ENCODE measurements at regions not wholly inside any gene's neighbourhood (a gene's known extent, or its start where the extent isn't known, plus 50 kb on each side); places are given as distances from the start of the nearest gene placed in this dataset.

DNA sequence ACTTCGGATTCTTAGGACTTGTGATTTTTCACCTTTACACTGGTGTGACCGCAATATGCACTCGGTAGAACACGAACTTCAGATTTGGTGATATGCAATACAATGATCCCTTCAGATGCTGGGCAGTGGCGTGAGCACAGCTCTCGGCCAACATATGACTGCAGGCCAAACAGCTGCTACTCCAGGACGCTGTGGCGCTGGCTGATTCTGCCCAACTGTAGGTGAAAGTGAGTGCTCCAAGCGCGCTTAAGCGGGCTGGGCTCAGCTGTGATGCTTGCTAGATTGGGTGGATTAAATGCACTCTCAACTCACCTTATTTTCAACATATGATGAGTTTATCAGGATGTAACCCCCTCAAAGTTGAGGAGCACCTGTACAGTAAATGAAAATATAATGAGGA is 137.6 kb upstream of the RET start:
- H3K27ac ChIP-seq: no peak overlapping the region
- TF ChIP-seq, protein P1, sequence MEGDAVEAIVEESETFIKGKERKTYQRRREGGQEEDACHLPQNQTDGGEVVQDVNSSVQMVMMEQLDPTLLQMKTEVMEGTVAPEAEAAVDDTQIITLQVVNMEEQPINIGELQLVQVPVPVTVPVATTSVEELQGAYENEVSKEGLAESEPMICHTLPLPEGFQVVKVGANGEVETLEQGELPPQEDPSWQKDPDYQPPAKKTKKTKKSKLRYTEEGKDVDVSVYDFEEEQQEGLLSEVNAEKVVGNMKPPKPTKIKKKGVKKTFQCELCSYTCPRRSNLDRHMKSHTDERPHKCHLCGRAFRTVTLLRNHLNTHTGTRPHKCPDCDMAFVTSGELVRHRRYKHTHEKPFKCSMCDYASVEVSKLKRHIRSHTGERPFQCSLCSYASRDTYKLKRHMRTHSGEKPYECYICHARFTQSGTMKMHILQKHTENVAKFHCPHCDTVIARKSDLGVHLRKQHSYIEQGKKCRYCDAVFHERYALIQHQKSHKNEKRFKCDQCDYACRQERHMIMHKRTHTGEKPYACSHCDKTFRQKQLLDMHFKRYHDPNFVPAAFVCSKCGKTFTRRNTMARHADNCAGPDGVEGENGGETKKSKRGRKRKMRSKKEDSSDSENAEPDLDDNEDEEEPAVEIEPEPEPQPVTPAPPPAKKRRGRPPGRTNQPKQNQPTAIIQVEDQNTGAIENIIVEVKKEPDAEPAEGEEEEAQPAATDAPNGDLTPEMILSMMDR (conservative IDR thresholded peaks at IDR 0.05): no peak

DNA sequence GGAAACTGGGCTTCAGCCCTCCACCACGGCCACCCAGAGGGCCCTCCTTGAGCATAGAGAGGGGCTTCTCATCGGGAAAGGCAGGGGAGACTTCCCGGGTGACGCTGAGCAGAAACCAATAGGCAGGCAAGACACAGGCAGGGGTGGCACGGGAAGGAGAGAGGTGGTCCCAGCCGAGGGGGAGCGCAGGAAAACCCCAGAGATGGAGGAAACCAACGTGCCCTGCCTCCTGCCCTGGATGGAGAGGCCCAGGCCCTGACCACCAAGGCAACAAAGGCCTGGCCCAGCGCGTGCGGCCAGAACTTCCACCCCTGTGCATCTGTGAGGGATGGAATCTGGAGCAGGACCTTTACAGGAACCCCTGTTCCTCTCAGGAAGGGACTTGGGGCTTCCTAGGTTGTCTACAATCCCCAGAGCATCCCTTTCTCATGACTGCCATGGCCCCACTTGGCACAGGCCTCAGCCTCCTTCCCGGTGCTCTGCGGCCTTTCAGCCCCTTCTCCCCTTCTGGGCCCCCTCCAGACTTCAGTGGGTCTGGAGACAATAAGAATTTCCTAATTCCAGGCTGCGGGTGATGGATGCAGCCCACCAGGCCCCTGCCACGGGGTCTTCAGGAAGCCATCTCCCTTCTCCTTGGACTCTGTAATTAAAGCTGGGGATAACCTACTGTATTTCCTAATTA is 137.0 kb upstream of the RET start:
- TF ChIP-seq, protein P1 (conservative IDR thresholded peaks at IDR 0.05): no peak
- no peak overlapping the region for H3K27ac ChIP-seq

DNA sequence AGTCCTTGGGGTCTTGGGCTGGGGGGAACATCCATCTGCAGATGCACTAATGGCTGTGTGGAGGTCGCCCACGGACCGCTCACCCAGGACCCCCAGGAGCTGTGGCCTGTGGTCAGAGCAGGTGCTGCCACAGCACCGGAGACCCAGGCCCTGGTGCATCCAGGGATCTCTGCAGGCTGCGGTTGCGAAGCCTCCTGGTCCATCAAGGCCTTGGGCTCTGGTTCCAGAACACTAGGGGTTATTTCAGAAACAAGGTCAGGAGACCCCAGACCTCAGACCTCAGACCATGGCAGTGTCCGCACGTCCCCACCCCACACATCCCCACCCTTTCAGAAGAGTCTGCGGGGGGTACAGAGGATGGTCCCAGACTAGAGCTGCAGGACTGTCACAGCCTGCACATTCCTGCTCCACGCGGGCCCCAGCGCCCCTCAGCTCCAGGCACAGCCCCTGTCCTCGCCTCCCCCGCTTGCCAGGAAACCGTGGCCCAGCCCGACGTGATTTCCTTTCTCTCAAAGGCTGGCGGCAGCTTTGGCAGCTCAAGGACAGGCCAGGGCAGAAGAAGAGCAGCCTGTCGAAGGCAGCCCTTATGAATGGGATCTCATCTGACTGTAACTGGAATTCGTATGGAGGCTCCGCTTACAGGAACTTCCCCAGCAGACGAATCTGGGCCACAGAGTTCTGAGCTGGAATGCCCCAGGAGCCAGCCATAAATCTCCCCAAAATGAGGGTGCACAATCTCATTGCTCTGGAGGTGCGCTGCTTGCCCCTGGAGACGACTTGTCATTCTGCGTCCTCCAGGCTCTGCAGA is 136.2 kb upstream of the RET start:
- TF ChIP-seq, protein P1 (conservative IDR thresholded peaks at IDR 0.05): no peak
- 0 out of 2 replicates have a peak overlapping the region, but pooled peaks have one; percentile 7 for H3K27ac ChIP-seq

DNA sequence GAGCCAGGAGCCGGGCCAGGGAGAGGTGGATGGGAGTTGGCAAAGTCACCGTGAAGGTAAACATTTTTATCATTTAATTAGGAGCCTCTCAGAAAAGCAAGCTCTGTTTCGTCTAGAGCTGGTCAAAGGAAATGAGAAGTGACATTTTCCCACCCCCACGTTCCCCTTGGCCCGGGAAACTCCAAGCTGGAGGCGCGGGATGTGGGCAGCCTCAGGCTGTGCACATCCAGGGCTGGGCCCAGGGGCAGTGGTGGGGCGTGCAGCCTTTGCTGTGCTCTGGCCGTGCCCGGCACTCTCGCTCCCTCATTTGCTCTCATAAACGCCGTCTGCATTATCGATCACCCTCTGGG is 135.6 kb upstream of the RET start:
- H3K27ac ChIP-seq: 0 out of 2 replicates have a peak overlapping the region, but pooled peaks have one; percentile 7
- TF ChIP-seq, protein P1 (conservative IDR thresholded peaks at IDR 0.05): no peak

DNA sequence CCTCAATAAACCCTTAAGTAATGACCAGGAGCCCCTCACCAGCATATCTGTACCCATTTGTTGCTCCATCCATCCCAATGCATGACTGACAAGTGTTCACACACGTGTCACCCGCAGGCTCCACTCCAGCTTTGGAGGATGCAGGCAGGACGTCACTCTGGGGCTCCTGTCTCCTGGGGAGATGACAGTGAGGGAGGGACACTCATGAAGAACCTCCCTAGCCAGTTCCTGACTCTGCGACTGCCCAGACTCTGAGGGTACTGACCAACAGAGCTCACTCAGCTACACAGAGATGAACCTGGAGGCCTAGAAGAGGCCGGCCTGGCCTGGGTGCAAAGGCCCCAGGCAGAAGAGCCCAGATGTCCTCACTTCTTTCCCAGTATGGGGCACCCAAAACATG is 135.1 kb upstream of the RET start:
- TF ChIP-seq, protein P1 (conservative IDR thresholded peaks at IDR 0.05): no peak
- H3K27ac ChIP-seq: no peak overlapping the region

DNA sequence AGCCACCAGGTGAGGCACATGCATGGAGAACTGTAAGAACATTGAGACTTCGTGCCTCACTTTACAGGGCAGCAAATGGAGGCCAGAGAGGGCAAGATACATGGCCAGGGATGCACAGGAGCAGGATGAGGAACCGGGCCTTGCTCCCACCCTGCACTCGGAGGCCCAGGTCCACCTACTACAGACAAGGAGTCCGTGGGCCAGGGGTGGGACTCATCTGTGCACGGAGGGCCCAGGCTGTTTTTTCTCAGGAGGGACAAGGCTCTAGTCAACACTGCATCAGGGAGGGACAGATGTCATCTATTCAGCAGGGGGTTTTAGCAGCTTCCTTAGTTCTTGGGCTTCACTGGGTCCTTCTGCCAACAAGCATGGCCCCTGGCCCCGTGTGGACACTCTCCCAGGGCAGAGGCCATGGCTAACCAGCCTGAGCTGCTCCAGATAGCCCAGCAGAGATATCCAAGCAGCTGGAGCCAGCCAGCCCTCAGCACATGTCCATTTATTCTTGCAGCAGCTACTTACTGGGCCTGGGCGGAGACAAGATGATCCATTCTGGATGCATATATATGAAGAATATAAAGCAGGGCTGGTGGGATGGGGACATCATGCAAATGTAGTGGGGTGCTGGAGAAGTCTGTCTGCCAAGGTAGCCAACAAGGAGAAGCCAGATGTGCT is 134.5 kb upstream of the RET start:
- TF ChIP-seq, protein P1 (conservative IDR thresholded peaks at IDR 0.05): no peak

More for the DNA sequence above, 134.5 kb upstream of the RET start:
- no peak overlapping the region for H3K27ac ChIP-seq
